Activated naive CD4-positive, alpha-beta T cell treated with anti-CD3 and anti-CD28 coated beads, Interleukin-2, amount 10 ng/mL, durations not matched to agents 7 days and 5 days (primary cell): ENCODE measurements at regions not wholly inside any gene's neighbourhood (a gene's known extent, or its start where the extent isn't known, plus 50 kb on each side); places are given as distances from the start of the nearest gene placed in this dataset.

Experiments used
- CTCF ChIA-PET: fragments of 350-600 bp; sonication (Branson Sonifier 250); formaldehyde crosslinking; loops from one replicate; lab custom pipeline; 2021; ENCODE audit warnings: antibody characterized with exemption; lab: Charles Lee
- DNase-seq: peaks from one replicate; pipeline ENCODE4 v3.0.0-alpha.2; 2020
- H3K27ac Mint-ChIP-seq: one replicate; pipeline ENCODE4 v1.8.0; 2021; ENCODE audit warnings: mild to moderate bottlenecking, moderate library complexity, mixed read lengths
- H3K27me3 Mint-ChIP-seq: one replicate; pipeline ENCODE4 v1.8.0; 2021; ENCODE audit warnings: mild to moderate bottlenecking, mixed read lengths
- H3K36me3 Mint-ChIP-seq: one replicate; pipeline ENCODE4 v1.8.0; 2021; ENCODE audit warnings: mixed read lengths
- H3K4me1 Mint-ChIP-seq: one replicate; pipeline ENCODE4 v1.8.0; 2021; ENCODE audit warnings: mixed read lengths
- H3K4me3 Mint-ChIP-seq: one replicate; pipeline ENCODE4 v1.8.0; 2021; ENCODE audit warnings: mild to moderate bottlenecking, moderate library complexity, mixed read lengths
- H3K9me3 Mint-ChIP-seq: one replicate; pipeline ENCODE4 v1.8.0; 2021; ENCODE audit warnings: mixed read lengths

DNA sequence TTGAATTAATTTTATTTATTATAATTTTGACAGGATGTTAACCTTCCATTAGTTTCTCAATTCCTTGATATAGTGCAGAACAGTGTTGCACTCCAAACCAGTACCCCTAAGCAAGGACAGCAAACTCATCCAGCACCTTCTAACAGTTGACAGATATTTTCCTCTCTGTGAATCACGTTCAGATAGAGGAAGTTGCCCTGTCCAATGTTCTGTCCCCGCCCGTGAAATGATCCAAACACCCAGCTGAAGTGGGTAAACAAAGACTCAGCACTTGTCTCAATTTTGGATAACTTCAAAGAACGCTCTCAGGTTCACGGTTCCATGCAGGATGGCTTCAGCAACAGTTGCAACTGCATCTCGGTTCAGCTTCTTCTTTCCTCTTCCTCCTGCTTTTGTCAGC lies 1240.0 kb upstream of the ADGRL3 start:
- Mint-ChIP-seq H3K4me3 (no peak overlapping the region), H3K36me3 (no peaks in the 10 kb centered on the region), H3K27ac (no peak overlapping the region), H3K9me3 (peaks cover 4% of the 10 kb centered on the region), H3K27me3 (no peaks in the 10 kb centered on the region), H3K4me1 (no peaks in the 10 kb centered on the region)
- CTCF ChIA-PET: no interaction called here
- no peak for DNase-seq

DNA sequence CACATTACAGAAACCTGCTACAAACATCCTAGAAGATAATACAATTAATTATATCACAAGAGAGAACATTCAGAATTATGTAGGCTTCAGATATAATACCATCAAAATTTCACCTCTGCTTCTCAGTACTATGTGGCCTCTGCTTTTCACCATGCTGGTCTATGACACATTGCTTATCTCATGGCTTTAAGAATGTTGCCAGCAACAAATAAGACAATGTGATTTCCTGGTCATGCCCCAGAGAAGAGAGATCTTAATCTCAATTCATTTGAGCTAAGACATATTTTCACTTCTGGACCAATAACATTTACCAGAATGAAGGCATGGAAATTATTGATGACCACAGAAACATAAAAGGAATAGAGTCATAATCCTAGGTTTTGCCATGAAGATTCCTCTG lies 1233.4 kb upstream of the ADGRL3 start:
- no peak for DNase-seq
- CTCF ChIA-PET: no interaction called here
- H3K27ac Mint-ChIP-seq: no peak overlapping the region
- peaks cover 9% of the 10 kb centered on the region for H3K9me3 Mint-ChIP-seq
- H3K4me3 Mint-ChIP-seq: no peak overlapping the region
- H3K36me3 Mint-ChIP-seq: no peaks in the 10 kb centered on the region
- no peaks in the 10 kb centered on the region for H3K27me3 Mint-ChIP-seq
- no peaks in the 10 kb centered on the region for H3K4me1 Mint-ChIP-seq

DNA sequence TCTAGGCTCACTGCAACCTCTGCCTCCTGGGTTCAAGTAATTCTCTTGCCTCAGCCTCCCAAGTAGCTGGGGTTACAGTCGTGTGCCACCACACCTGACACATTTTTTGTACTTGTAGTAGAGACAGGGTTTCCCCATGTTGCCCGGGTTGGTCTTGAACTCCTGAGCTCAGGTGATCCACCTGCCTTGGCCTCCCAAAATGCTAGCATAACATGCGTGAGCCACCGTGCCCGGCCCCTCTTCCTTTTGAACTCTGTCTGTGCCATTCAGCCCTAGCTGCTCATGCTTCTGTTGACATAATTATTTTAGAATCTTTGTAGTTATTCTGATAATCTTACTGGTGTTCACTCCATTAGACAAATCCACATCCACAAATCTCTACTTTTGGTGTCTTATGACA lies 1231.3 kb upstream of the ADGRL3 start:
- H3K9me3 Mint-ChIP-seq: peaks cover 9% of the 10 kb centered on the region
- H3K36me3 Mint-ChIP-seq: no peaks in the 10 kb centered on the region
- H3K27me3 Mint-ChIP-seq: no peaks in the 10 kb centered on the region
- no peak for DNase-seq
- H3K4me1 Mint-ChIP-seq: no peaks in the 10 kb centered on the region
- H3K4me3 Mint-ChIP-seq: no peak overlapping the region
- CTCF ChIA-PET: no interaction called here
- H3K27ac Mint-ChIP-seq: no peak overlapping the region

GRCh38 chr4:59969909-59970308 lies 1230.2 kb upstream of the ADGRL3 start:
- Mint-ChIP-seq H3K27me3 (no peaks in the 10 kb centered on the region), H3K27ac (no peak overlapping the region), H3K4me1 (no peaks in the 10 kb centered on the region), H3K9me3 (peaks cover 10% of the 10 kb centered on the region), H3K4me3 (no peak overlapping the region), H3K36me3 (no peaks in the 10 kb centered on the region)
- no peak for DNase-seq
- CTCF ChIA-PET: no interaction called here

DNA sequence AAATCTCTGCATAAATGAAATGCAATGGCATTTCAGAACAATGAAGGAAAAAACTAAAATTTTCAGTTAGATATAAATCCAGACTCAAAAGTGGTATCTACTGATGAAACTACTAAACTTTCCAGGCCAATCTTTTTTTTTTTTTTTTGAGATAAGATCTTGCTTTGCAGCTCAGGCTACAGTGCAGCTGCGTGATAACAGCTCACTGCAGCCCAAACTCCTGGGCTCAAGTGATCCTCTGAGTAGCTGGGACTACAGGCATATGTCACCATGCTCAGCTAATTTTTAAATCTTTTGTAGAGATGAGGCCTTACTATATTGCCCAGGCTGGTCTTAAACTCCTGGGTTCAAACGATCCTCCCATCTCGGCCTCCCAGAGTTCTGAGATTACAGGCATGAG lies 1228.2 kb upstream of the ADGRL3 start:
- no peak overlapping the region for H3K27ac Mint-ChIP-seq
- H3K9me3 Mint-ChIP-seq: peaks cover 10% of the 10 kb centered on the region
- H3K4me1 Mint-ChIP-seq: no peaks in the 10 kb centered on the region
- no peaks in the 10 kb centered on the region for H3K36me3 Mint-ChIP-seq
- CTCF ChIA-PET: no interaction called here
- DNase-seq: no peak
- no peaks in the 10 kb centered on the region for H3K27me3 Mint-ChIP-seq
- no peak overlapping the region for H3K4me3 Mint-ChIP-seq

DNA sequence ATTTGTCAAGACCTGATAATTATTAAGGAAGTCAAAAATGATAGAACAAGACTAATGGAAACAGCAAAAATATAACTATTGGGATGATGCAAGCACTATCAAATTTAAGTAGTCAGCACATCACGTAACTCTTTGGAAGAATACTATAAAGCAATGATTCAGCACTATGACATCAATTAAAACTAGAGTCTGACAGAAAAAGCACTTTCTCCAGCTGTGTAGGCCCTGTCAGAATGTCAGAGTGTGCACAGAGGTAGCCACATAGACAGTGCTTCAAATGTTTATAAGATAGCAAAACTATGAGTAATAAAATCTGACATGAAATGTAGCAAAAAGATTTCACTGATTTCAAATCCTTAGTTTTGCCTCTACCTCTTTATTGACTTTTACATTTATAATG lies 1226.6 kb upstream of the ADGRL3 start:
- no peak for DNase-seq
- H3K4me3 Mint-ChIP-seq: no peak overlapping the region
- H3K4me1 Mint-ChIP-seq: no peaks in the 10 kb centered on the region
- H3K27ac Mint-ChIP-seq: no peak overlapping the region
- peaks cover 9% of the 10 kb centered on the region for H3K9me3 Mint-ChIP-seq
- no peaks in the 10 kb centered on the region for H3K27me3 Mint-ChIP-seq
- no peaks in the 10 kb centered on the region for H3K36me3 Mint-ChIP-seq
- CTCF ChIA-PET: no interaction called here

- Mint-ChIP-seq H3K4me1 (no peaks in the 10 kb centered on the region), H3K27ac (no peak overlapping the region), H3K36me3 (no peaks in the 10 kb centered on the region), H3K27me3 (no peaks in the 10 kb centered on the region), H3K9me3 (peaks cover 1% of the 10 kb centered on the region), H3K4me3 (no peak overlapping the region)
- CTCF ChIA-PET: no interaction called here
- no peak for DNase-seq
Observed at GRCh38 chr4:59979061-59979460, 1221.1 kb upstream of the ADGRL3 start.

GRCh38 chr4:59983852-59984251 lies 1216.3 kb upstream of the ADGRL3 start:
- Mint-ChIP-seq H3K9me3 (peaks cover 2% of the 10 kb centered on the region), H3K27me3 (no peaks in the 10 kb centered on the region), H3K4me3 (no peak overlapping the region), H3K4me1 (no peaks in the 10 kb centered on the region), H3K27ac (no peak overlapping the region), H3K36me3 (no peaks in the 10 kb centered on the region)
- DNase-seq: no peak
- CTCF ChIA-PET: no interaction called here

- Mint-ChIP-seq H3K36me3 (no peaks in the 10 kb centered on the region), H3K27me3 (no peaks in the 10 kb centered on the region), H3K9me3 (peaks cover 2% of the 10 kb centered on the region), H3K4me3 (no peak overlapping the region), H3K4me1 (no peaks in the 10 kb centered on the region), H3K27ac (no peak overlapping the region)
- CTCF ChIA-PET: no interaction called here
- DNase-seq: no peak
Observed at GRCh38 chr4:59987289-59987688, 1212.8 kb upstream of the ADGRL3 start.

DNA sequence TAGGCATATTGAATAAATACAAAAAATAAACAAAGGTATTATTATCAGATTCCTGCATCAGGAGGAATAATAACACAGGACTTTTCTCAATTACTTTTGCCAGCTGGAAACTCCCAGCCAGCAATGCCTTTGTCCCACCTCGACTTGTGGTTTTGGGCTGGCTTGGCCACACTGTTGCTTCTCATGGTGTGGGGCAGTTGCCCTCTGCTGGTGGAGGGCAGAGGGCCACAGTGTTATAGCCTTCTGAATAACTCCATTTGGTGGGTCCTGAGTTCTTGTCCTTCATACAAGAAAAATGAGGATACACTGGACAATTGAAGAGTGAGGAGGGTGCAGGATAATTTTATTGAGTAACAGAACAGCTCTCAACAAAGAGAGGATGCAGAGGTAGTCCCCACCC lies 1206.0 kb upstream of the ADGRL3 start:
- peaks cover 20% of the 10 kb centered on the region for H3K9me3 Mint-ChIP-seq
- H3K27me3 Mint-ChIP-seq: no peaks in the 10 kb centered on the region
- no peaks in the 10 kb centered on the region for H3K36me3 Mint-ChIP-seq
- DNase-seq: no peak
- no peak overlapping the region for H3K4me3 Mint-ChIP-seq
- no peak overlapping the region for H3K27ac Mint-ChIP-seq
- CTCF ChIA-PET: no interaction called here
- H3K4me1 Mint-ChIP-seq: no peaks in the 10 kb centered on the region

DNA sequence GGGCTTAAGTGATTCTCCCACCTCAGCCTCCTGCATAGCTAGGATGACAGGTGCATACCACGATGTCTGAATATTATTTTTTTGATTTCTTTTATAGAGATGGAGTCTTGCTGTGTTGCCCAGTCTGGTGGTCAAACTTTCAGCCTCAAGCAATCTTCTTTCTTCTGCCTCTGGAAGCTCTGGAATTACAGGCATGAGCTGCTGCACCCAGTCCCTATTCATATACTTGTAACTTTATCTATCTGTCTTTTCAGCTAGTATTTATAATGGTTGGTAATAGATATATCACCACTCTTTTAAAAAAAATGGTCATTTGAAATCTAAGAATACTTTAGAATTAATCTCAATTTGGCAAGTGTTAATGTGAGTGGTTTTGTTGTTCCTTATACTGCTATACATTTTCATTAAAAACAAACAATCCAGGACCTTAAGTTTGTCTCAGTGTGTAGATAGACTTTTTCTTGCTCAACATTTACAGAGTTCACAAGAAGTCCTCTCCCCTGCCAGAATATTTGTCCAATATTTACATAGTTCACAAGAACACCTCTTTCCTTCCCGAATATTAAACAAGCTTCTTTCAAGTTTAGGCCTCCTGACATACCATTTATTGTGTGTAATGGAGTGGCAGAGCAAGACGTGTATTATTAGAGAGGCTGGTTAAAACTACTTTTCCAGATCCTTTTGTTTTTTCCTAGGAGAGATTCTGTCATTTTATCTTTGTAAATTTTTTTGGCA lies 1197.4 kb upstream of the ADGRL3 start:
- Mint-ChIP-seq H3K27ac (no peak overlapping the region), H3K27me3 (no peaks in the 10 kb centered on the region), H3K4me3 (no peak overlapping the region), H3K4me1 (no peaks in the 10 kb centered on the region), H3K9me3 (peaks cover 8% of the 10 kb centered on the region), H3K36me3 (no peaks in the 10 kb centered on the region)
- CTCF ChIA-PET: interaction anchor here (0.8 kb wide), 1 partner anchor 11 kb away, joined by 3 read pairs; no protein-coding TSS in a partner anchor
- no peak for DNase-seq

- no peaks in the 10 kb centered on the region for H3K27me3 Mint-ChIP-seq
- no peak overlapping the region for H3K4me3 Mint-ChIP-seq
- CTCF ChIA-PET: interaction anchor here (0.7 kb wide), 1 partner anchor 11 kb away, joined by 3 read pairs; no protein-coding TSS in a partner anchor
- no peak overlapping the region for H3K27ac Mint-ChIP-seq
- H3K9me3 Mint-ChIP-seq: peaks cover 11% of the 10 kb centered on the region
- no peaks in the 10 kb centered on the region for H3K4me1 Mint-ChIP-seq
- no peak for DNase-seq
- H3K36me3 Mint-ChIP-seq: no peaks in the 10 kb centered on the region
Observed at GRCh38 chr4:60013464-60014184, 1186.5 kb upstream of the ADGRL3 start.

DNA sequence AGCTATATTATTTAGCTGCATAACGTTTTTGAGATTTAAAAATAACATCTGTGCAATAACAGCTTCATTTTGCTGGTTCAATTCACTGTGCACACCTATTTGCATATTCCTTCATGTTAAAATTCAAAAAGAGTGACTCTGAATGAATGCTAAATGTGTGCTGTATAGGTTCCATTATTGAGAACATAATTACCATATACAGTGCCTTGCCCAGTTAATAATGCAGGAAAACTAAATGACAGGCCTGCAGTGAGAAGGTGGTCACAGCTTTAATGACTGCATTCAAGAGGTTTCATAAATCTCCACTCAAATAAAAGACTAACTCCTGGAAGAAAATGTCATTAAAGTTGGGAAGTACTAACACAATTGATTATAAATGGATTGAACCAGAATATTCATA lies 1183.2 kb upstream of the ADGRL3 start:
- DNase-seq: no peak
- Mint-ChIP-seq H3K4me3 (no peak overlapping the region), H3K9me3 (peaks cover under 1% of the 10 kb centered on the region), H3K36me3 (no peaks in the 10 kb centered on the region), H3K4me1 (no peaks in the 10 kb centered on the region), H3K27ac (no peak overlapping the region), H3K27me3 (no peaks in the 10 kb centered on the region)
- CTCF ChIA-PET: no interaction called here

- no peak for DNase-seq
- H3K36me3 Mint-ChIP-seq: no peaks in the 10 kb centered on the region
- H3K9me3 Mint-ChIP-seq: no peaks in the 10 kb centered on the region
- H3K4me1 Mint-ChIP-seq: no peaks in the 10 kb centered on the region
- no peak overlapping the region for H3K4me3 Mint-ChIP-seq
- H3K27me3 Mint-ChIP-seq: no peaks in the 10 kb centered on the region
- no peak overlapping the region for H3K27ac Mint-ChIP-seq
- CTCF ChIA-PET: no interaction called here
Observed at GRCh38 chr4:60019180-60019579, 1180.9 kb upstream of the ADGRL3 start.

GRCh38 chr4:60019946-60020345 lies 1180.2 kb upstream of the ADGRL3 start:
- DNase-seq: no peak
- Mint-ChIP-seq H3K9me3 (peaks cover 1% of the 10 kb centered on the region), H3K4me1 (no peaks in the 10 kb centered on the region), H3K36me3 (no peaks in the 10 kb centered on the region), H3K27me3 (no peaks in the 10 kb centered on the region), H3K27ac (no peak overlapping the region), H3K4me3 (no peak overlapping the region)
- CTCF ChIA-PET: no interaction called here
